Middle frontal gyrus (tissue), 1 donor: ENCODE measurements at regions not wholly inside any gene's neighbourhood (a gene's known extent, or its start where the extent isn't known, plus 50 kb on each side); places are given as distances from the start of the nearest gene placed in this dataset.

Experiments
- DNase-seq: peaks from one replicate; pipeline ENCODE4 v3.0.0-alpha.2; 2015; ENCODE audit warnings: low spot score; ENCODE audit errors: extremely low spot score

DNA sequence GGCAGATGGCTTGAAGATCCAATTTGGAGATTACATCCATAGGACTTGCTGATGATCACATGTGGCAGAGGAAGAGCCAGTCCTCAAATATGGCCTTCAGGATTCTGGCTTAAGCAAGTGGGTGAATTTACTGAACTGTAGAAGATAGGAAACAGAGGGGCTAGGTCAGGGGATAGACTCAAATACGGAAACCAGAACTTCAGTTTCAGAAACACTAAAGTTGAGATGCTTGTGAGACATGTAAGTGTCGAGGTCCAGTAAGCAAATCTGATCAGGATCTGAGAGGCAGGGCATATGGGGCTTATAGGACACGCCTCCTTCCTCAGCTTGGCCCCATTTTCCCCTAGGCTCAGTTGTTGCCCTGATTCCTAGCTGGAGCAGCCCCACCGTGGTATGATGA is 107.7 kb downstream of the LBH start:
- DNase-seq, result no peak

GRCh38 chr2:30341500-30342267 is 105.4 kb upstream of the LCLAT1 start:
- no peak for DNase-seq

GRCh38 chr2:30346471-30347169 is 100.4 kb upstream of the LCLAT1 start:
- no peak for DNase-seq

DNA sequence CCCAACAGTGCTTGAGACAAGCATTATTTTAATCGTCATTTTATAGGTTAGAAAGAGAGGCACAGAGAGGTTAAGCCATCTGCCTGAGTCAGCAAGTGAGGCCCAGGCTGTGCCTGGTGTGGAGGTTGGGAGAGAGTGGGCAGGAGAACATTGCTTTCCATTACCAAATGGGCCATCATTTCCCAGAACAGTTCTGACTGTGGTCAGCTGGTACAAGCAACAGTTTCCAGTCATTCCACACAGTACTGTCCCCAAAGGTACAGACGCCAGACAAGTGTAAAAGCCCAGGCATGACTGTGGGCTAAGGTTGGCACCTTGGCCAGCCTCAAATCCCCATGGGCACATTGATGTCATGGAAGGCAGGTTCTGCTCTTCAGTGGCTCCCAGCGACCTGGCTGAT is 98.2 kb upstream of the LCLAT1 start:
- no peak for DNase-seq

GRCh38 chr2:30349691-30350090 is 97.4 kb upstream of the LCLAT1 start:
- no peak for DNase-seq

DNA sequence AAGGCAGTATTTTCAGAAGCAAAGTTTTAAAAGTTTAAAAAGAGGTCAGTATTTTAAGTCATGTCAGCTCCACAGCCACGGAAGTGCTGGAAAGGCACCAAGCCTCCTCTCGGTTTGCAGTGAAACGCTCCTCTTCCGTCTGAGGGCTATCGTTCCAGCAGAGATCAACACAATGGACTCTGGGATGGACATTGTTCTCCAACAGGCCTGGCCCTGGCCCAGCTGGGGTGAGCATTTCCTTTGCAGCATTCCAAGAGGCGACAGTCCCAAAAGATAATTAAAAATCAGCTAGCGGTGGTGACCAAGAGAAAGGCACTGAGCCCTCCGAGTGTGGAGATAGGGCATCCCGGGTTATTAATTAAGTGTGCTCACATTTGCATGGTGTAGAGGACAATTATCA is 95.9 kb upstream of the LCLAT1 start:
- DNase-seq, result no peak

- no peak for DNase-seq
Observed at GRCh38 chr2:30351949-30352348, 95.1 kb upstream of the LCLAT1 start.

DNA sequence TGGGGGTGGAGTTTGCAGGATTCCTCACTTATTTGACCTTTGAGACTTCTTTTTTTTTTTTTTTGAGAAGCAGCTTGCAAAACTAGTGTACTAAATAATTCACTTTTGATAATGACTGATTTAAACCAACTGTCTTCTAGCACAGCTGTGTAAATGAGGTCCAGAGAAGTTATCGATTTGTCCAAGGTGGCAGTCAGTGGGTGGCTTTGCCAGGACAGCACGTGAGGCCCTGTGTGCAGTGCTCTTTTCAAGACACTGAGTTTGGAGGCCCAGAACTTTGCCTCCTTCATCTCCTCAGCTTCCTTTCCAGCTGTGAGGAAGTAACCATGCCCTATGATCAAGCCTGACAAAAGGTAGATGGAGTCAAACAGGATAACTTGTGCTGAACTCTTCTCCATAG is 92.9 kb upstream of the LCLAT1 start:
- no peak for DNase-seq

DNA sequence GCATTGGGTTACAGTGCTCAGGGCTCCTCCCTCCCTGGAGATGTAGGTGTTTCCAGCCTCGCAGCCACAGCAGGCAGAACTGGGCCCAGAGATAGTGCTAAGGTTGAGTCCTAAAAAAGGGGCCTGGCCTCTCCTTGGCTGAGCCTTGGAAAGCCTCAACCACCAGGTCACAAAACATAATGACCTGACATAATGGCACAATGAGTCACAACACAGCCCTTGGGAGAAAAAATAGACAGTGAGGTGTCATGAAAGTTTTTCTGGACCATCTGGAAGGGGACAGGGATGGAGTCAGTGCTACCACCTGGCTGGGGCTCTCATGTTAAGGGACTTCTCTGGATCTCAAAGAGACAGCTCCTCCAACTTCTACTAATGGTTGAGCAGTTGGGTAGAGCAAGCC is 92.4 kb upstream of the LCLAT1 start:
- no peak for DNase-seq

DNA sequence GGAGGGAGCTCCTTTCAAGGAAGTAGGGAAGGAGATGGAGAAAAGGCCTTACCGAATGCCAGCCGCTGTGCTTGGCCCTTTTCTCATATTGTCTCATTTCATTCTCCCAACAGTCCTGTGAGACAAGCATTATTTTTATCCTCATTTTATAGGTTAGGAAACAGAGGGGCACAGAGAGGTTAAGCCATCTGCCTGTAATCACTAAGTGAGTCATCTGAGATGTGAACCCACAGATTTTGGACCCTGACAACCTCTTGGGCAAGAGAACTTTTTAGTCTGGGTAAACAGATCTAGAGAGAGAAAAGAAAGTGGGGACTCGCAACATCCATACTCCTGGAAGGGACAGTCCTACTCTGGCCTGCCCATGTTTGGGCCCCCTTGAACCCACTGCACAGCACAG is 91.7 kb upstream of the LCLAT1 start:
- DNase-seq, result no peak

DNA sequence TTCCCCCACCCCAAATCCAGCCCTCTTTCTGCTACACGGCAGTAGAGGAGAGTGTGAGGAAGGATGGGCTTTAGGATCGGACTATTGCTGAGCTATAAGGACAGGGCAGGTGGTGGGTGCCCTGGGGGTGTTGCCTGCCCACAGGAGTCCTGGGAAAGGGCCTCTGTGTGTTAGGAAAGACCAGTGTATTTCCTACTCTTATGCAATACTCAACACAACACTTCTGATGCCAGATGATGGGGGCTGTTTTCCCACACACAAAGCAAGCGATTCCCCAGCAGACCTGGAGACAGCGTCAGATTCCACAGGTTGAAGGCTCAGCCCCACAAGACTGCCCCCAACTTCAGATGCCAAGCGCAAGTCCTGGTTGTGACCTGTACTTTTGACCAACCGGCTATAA is 91.0 kb upstream of the LCLAT1 start:
- no peak for DNase-seq

GRCh38 chr2:30356776-30357175 is 90.3 kb upstream of the LCLAT1 start:
- DNase-seq, result no peak

GRCh38 chr2:30358351-30358750 is 88.7 kb upstream of the LCLAT1 start:
- DNase-seq, result no peak

- DNase-seq, result no peak
Observed at GRCh38 chr2:30358842-30359241, 88.2 kb upstream of the LCLAT1 start.

- no peak for DNase-seq
Observed at GRCh38 chr2:30359644-30360167, 87.3 kb upstream of the LCLAT1 start.

GRCh38 chr2:30361751-30362394 is 85.2 kb upstream of the LCLAT1 start:
- DNase-seq, result no peak

DNA sequence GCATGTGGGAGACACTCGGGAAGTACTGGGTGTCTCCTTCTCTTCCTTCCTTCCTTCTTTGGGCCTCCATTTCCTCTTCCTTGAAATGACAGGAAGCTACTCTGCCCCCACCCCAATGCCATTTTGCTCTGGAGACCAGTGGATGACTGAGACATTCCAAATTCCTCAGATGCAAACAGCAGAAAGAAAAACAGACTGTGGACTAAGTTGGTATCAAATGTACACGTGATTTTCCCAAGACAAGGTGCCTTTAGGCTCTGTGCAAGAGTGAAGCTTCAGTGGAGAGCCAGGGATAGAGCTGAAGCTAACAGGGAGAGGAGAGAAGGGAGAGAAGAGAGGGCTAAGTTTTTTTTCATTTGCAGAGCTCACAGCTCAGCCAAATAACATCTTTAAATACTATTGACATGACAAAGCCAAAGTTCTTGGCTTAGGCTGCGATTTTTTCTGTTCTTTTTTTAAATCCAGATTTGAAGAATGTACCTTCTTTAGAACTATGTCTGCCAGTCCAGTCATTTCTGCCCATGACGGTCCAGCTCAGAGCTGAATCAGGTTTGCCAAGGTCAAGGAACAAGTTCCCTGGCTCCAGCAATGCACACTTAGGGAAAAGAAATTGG is 84.5 kb upstream of the LCLAT1 start:
- no peak for DNase-seq

GRCh38 chr2:30363406-30363805 is 83.6 kb upstream of the LCLAT1 start:
- no peak for DNase-seq

- DNase-seq, result no peak
Observed at GRCh38 chr2:30365201-30365600, 81.8 kb upstream of the LCLAT1 start.

GRCh38 chr2:30366199-30366691 is 80.8 kb upstream of the LCLAT1 start:
- no peak for DNase-seq

DNA sequence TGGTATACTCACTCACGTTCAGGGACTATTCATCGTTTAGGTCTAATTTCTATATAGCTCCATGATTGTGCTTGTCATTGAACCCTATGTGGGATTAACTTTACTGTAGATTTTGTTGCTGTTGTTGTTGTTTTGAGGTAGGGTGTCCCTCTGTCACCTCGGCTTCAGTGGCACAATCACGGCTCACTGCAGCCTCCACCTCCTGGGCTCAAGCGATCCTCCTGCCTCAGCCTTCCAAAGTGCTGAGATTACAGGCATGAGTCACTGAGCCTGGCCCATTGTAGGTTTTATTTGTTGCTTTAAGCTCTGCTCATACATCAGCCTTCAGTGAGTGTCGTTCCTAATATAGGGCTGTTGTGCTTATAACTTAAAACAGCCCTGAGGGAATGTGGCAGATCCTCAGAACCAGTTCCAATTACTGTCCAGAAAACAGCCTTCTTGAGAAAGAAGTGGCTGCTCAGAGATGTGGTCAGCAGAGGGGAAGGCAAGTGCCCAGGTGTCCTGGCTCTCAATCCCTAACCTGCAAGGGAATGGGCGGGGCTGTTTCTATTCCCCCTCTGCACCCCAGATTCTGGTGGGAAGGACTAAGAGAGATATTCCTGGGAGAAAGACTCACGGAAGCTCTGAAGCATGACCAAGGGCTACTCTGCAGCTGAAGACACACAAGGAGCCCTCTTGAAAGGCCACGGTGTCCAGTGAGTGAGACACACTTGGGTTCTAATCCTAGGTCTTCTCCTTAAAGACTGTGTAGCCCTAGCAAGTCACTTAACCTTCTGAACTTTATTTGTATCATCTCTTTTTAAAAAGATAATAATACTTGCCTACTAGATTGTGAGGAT is 79.6 kb upstream of the LCLAT1 start:
- DNase-seq, result no peak
